ENCODE measurements at regions not wholly inside any gene's neighbourhood (a gene's known extent, or its start where the extent isn't known, plus 50 kb on each side); places are given as distances from the start of the nearest gene placed in this dataset.

GRCh38 chr4:163077680-163078079 lies 89.0 kb downstream of the NAF1 start:
- TF ChIP-seq CTCF (IDR thresholded peaks at IDR 0.05): no peak
- no peak overlapping the region for H3K4me3 ChIP-seq
- DNase-seq (ENCODE audit: low spot score): no peak
- H3K27ac ChIP-seq: no peak overlapping the region

- no peak for DNase-seq (ENCODE audit: low spot score)
- H3K27ac ChIP-seq: no peak overlapping the region
- H3K4me3 ChIP-seq: no peak overlapping the region
- TF ChIP-seq CTCF (IDR thresholded peaks at IDR 0.05): no peak
Measured at GRCh38 chr4:163072222-163072621, 94.5 kb downstream of the NAF1 start.

- no peak for DNase-seq (ENCODE audit: low spot score)
- Histone ChIP-seq H3K4me3 (no peak overlapping the region), H3K27ac (no peak overlapping the region)
- TF ChIP-seq CTCF (IDR thresholded peaks at IDR 0.05): no peak
Measured at GRCh38 chr4:163071308-163071707, 95.4 kb downstream of the NAF1 start.

GRCh38 chr4:163070023-163070422 lies 96.7 kb downstream of the NAF1 start:
- TF ChIP-seq CTCF (IDR thresholded peaks at IDR 0.05): no peak
- DNase-seq (ENCODE audit: low spot score): no peak
- Histone ChIP-seq H3K27ac (no peak overlapping the region), H3K4me3 (no peak overlapping the region)

GRCh38 chr4:163063891-163064290 lies 102.8 kb downstream of the NAF1 start:
- DNase-seq (ENCODE audit: low spot score): no peak
- TF ChIP-seq CTCF (IDR thresholded peaks at IDR 0.05): no peak
- Histone ChIP-seq H3K4me3 (no peak overlapping the region), H3K27ac (no peak overlapping the region)

- DNase-seq (ENCODE audit: low spot score): no peak
- H3K27ac ChIP-seq: no peak overlapping the region
- H3K4me3 ChIP-seq: no peak overlapping the region
- TF ChIP-seq CTCF (IDR thresholded peaks at IDR 0.05): peak; percentile 17
Measured at GRCh38 chr4:163048447-163048846, 118.2 kb downstream of the NAF1 start.

GRCh38 chr4:163042306-163042705 lies 124.4 kb downstream of the NAF1 start:
- TF ChIP-seq CTCF (IDR thresholded peaks at IDR 0.05): no peak
- DNase-seq (ENCODE audit: low spot score): no peak
- no peak overlapping the region for H3K4me3 ChIP-seq
- no peak overlapping the region for H3K27ac ChIP-seq

Data from coronary artery (tissue), 2 donors.